SK-N-MC (cell line): ENCODE measurements at regions not wholly inside any gene's neighbourhood (a gene's known extent, or its start where the extent isn't known, plus 50 kb on each side); places are given as distances from the start of the nearest gene placed in this dataset.

Experiments
- DNase-seq: peaks from one replicate; pipeline ENCODE4 v3.0.0-alpha.2; 2011; ENCODE audit warnings: low read depth, low spot score
- H3K27ac ChIP-seq: fragments of 200-600 bp; sonication (generic); 2 replicates; pipeline ENCODE4 v1.5.1; 2016; ENCODE audit warnings: mixed run types
- H3K36me3 ChIP-seq: fragments of 200-600 bp; sonication (generic); 2 replicates; pipeline ENCODE4 v1.6.1; 2017; ENCODE audit warnings: antibody characterized with exemption, low read length, mixed read lengths; ENCODE audit not compliant: insufficient read depth
- H3K4me3 ChIP-seq: fragments of 200-600 bp; sonication (generic); 2 replicates; pipeline ENCODE4 v1.5.1; 2016
- H3K9ac ChIP-seq: fragments of 200-600 bp; sonication (generic); 2 replicates; pipeline ENCODE4 v1.8.0; 2017; ENCODE audit warnings: mixed run types, mixed read lengths; ENCODE audit not compliant: insufficient read length
- H3K9me3 ChIP-seq: fragments of 200-600 bp; sonication (generic); 2 replicates; pipeline ENCODE4 v1.6.1; 2017; ENCODE audit warnings: low read depth, mild to moderate bottlenecking, antibody characterized with exemption, low read length, moderate library complexity, mixed read lengths
- EZH2 ChIP-seq: fragments of 200-600 bp; sonication (generic); IDR thresholded peaks from one replicate; pipeline ENCODE4 v1.6.1; 2017; ENCODE audit warnings: antibody characterized with exemption
- FOXP2 ChIP-seq: optimal IDR thresholded peaks from 2 replicates; pipeline ENCODE3; 2011; ENCODE audit warnings: mild to moderate bottlenecking, moderate library complexity; ENCODE audit not compliant: insufficient read depth; ENCODE audit errors: extremely low read length, control extremely low read depth
- POLR2AphosphoS5 ChIP-seq: IDR thresholded peaks from 2 replicates; pipeline ENCODE4 v1.6.1; 2012; ENCODE audit warnings: mild to moderate bottlenecking, low read depth, low read length, borderline replicate concordance

DNA sequence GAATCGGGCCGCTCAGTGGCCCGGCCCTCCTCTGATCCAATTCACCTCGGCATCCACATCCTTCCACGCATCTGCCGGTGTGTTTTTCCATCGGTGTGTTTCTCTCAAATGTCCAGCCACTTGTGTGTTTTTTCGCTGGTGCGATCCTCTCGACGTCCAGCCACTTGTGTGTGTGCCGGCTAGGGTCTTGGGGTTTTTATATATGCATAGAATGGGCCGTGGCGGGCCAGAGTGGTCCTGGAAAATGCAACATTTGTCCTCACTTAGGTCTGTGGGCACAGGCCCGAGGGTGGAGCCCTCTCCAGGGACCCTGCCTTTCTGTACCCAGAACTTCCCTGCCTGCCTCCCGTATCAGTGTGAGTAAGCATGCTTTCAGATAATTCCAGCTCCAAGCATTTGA lies 1106.4 kb downstream of the AMY1C start:
- Histone ChIP-seq H3K9ac (no peak overlapping the region), H3K9me3 (no peaks in the 10 kb centered on the region), H3K36me3 (no peaks in the 10 kb centered on the region), H3K27ac (no peak overlapping the region), H3K4me3 (no peak overlapping the region)
- no peak for TF ChIP-seq FOXP2
- no peak for TF ChIP-seq EZH2
- no peak for TF ChIP-seq POLR2AphosphoS5
- DNase-seq: no peak

DNA sequence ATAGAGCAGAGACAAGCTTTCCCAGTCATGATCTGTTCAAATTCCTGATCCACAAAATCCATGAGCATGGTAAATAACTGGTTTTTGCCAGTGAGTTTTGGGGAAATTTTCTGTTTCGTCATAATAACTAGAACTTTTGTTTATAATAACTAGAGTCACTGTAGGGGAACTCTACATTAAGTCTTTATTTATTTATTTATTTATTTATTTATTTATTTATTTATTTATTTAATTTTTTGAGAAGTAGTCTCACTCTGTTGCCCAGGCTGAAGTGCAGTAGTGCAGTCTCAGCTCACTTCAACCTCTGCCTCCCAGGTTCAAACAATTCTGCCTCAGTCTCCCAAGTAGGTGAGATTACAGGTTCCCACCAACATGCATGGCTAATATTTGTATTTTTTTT lies 1106.8 kb downstream of the AMY1C start:
- no peak overlapping the region for H3K4me3 ChIP-seq

DNA sequence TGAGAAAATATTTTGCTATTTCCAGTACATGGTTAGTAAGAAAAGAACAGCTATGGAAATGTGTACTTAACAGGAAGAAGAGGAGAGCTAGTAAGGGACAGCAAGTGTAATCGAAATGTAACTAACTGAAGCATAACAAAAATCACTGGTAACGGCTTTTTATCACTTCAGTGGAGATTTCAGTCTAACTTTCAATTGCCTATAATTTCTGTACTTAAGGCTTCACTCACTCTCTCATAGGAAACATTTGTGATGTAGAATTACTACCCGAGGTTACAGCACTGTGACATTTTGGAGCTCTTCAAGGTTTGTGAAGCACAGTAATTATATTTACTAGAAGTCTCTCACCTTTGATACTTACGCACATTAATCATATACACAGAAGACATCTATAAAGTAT lies 1119.1 kb downstream of the AMY1C start:
- H3K36me3 ChIP-seq: no peaks in the 10 kb centered on the region
- no peak for TF ChIP-seq POLR2AphosphoS5
- no peak for TF ChIP-seq FOXP2
- no peak for TF ChIP-seq EZH2
- H3K9me3 ChIP-seq: no peaks in the 10 kb centered on the region
- no peak overlapping the region for H3K27ac ChIP-seq
- H3K4me3 ChIP-seq: no peak overlapping the region
- DNase-seq: no peak
- no peak overlapping the region for H3K9ac ChIP-seq

More for the DNA sequence above, 1106.8 kb downstream of the AMY1C start:
- DNase-seq: no peak
- Histone ChIP-seq H3K36me3 (no peaks in the 10 kb centered on the region), H3K9me3 (no peaks in the 10 kb centered on the region), H3K9ac (no peak overlapping the region), H3K27ac (no peak overlapping the region)
- TF ChIP-seq FOXP2: no peak
- no peak for TF ChIP-seq EZH2
- TF ChIP-seq POLR2AphosphoS5: no peak

DNA sequence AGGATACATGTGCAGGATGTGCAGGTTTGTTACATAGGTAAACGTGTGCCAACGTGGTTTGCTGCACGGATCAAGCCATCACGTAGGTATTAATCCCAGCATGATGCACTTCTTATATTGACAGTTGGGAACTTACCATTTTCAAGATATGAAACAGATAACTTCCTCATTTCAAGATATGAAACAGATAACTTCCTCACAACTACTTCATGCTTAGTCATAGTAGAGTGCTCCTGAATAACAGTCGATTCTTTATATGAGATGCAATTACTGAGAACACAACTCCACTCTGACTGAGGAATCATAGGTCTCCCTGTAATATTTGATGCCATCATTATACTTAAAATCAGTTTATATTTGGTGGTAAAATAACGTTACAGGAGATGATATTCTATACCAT lies 1124.3 kb downstream of the AMY1C start:
- Histone ChIP-seq H3K4me3 (no peak overlapping the region), H3K27ac (no peak overlapping the region), H3K9me3 (no peaks in the 10 kb centered on the region), H3K9ac (no peak overlapping the region), H3K36me3 (no peaks in the 10 kb centered on the region)
- no peak for DNase-seq
- TF ChIP-seq EZH2 (no peak), POLR2AphosphoS5 (no peak), FOXP2 (no peak)

DNA sequence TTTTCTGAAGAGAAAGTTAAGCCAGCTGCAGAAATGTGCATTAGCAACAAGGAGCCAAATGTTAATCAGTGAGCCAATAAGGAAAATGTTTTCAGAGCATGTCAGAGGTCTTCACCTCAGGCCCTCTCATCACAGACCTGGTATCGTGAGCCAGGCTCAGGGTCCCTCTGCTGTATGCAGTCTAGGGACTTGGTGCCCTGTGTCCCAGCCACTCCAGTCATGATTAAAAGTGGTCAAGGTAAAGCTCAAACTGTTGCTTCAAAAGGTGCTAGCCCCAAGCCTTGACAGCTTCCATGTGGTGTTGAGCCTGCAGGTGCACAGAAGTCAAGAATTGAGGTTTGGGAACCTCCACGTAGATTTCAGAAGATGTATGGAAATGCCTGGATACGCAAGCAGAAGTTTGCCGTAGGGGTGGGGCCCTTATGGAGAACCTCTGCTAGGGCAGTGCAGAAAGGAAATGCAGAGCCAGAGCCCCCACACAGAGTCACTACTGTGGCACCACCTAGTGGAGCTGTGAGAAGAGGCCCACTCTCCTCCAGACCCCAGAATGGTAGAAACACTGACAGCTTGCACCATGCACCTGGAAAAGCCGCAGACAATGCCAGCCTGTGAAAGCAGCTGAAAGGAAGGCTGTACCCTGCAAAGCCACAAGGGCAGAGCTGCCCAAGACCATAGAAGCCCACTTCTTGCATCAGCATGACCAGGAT lies 1128.7 kb downstream of the AMY1C start:
- Histone ChIP-seq H3K4me3 (no peak overlapping the region), H3K9me3 (no peaks in the 10 kb centered on the region), H3K27ac (no peak overlapping the region), H3K36me3 (no peaks in the 10 kb centered on the region), H3K9ac (no peak overlapping the region)
- DNase-seq: no peak
- no peak for TF ChIP-seq POLR2AphosphoS5
- no peak for TF ChIP-seq FOXP2
- TF ChIP-seq EZH2: no peak

DNA sequence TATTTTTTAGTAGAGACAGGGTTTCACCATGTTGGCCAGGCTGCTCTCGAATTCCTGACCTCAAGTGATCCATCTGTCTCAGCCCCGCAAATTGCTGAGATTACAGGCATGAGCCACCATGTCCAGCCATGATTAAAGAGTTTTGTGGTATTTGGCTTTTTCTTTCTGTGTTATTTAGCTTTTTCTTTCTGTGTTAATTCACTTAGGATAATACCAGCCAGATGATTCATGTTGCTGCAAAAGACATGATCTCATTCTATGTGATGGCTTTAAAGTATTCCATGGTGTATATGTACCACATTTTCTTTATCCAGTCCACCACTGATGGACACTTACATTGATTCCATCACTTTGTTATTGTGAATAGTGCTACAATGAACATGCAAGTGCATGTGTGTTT lies 1135.2 kb downstream of the AMY1C start:
- no peaks in the 10 kb centered on the region for H3K9me3 ChIP-seq
- no peak overlapping the region for H3K9ac ChIP-seq
- H3K4me3 ChIP-seq: no peak overlapping the region
- no peak overlapping the region for H3K27ac ChIP-seq
- no peak for DNase-seq
- no peak for TF ChIP-seq POLR2AphosphoS5
- TF ChIP-seq EZH2: no peak
- no peak for TF ChIP-seq FOXP2
- no peaks in the 10 kb centered on the region for H3K36me3 ChIP-seq

DNA sequence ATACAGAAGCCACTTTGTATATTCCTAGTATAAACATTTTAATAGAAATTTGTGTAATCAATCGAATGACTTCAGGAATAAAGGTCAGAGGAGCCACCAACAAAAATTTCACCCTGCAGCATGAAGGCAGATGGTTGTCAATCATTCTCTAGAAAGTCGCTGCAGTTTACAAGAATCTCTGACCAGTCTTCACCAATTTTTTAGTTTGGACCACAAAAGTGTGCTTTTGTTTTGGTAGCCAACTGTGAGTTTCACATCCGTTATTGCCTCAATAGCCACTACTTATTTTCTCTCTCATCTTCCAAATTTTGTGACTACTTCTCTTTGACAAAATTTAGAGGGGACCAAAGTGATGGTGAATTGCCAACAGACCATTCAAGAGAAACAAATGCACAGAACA lies 1155.6 kb downstream of the AMY1C start:
- Histone ChIP-seq H3K36me3 (no peaks in the 10 kb centered on the region), H3K27ac (no peak overlapping the region), H3K9me3 (no peaks in the 10 kb centered on the region), H3K4me3 (no peak overlapping the region), H3K9ac (no peak overlapping the region)
- no peak for DNase-seq
- TF ChIP-seq POLR2AphosphoS5: no peak
- no peak for TF ChIP-seq FOXP2
- TF ChIP-seq EZH2: no peak

DNA sequence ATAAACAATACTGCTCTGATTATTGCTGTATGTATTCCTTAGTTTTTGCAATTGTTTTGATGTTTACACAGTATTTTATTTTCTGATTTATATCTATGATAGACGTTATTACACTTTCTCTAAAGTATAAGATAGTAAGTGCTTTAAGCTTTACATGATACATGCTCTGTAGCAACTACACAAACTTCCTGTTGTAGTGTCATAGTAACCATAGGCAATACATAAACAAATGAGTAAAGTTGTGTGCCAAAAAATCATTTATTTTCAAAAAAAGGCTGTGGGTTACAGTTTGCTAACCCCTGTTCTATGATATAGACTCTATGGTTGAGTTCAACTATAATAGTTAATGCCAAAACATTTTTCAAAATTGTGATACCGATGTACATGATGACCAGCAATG lies 1156.4 kb downstream of the AMY1C start:
- no peak for DNase-seq
- H3K27ac ChIP-seq: no peak overlapping the region
- no peaks in the 10 kb centered on the region for H3K9me3 ChIP-seq
- no peak overlapping the region for H3K9ac ChIP-seq
- no peak overlapping the region for H3K4me3 ChIP-seq
- no peaks in the 10 kb centered on the region for H3K36me3 ChIP-seq
- no peak for TF ChIP-seq FOXP2
- TF ChIP-seq EZH2: no peak
- TF ChIP-seq POLR2AphosphoS5: no peak

DNA sequence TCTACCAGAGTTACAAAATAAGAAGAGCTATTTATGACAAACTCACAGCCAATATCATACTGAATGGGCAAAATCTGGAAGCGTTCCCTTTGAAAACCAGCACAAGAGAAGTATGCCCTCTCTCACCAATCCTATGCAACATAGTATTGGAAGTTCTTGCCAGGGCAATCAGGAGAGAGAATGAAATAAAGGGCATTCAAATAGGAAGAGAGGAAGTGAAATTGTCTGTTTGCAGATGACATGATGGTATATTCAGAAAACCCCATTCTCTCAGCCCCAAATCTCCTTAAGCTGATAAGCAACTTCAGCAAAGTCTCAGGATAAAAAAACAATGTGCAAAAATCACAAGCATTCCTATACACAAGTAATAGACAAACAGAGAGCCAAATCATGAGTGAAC lies 1169.5 kb downstream of the AMY1C start:
- H3K4me3 ChIP-seq: no peak overlapping the region
- TF ChIP-seq POLR2AphosphoS5 (no peak), FOXP2 (no peak), EZH2 (no peak)
- H3K27ac ChIP-seq: no peak overlapping the region
- H3K9ac ChIP-seq: no peak overlapping the region
- DNase-seq: no peak
- no peaks in the 10 kb centered on the region for H3K36me3 ChIP-seq
- no peaks in the 10 kb centered on the region for H3K9me3 ChIP-seq
